ENCODE measurements at regions not wholly inside any gene's neighbourhood (a gene's known extent, or its start where the extent isn't known, plus 50 kb on each side); places are given as distances from the start of the nearest gene placed in this dataset.

GRCh38 chr18:5779922-5780321 is 115.4 kb downstream of the TMEM200C start:
- TF ChIP-seq POLR2A (IDR thresholded peaks at IDR 0.05) (no peak), POLR2AphosphoS5 (IDR thresholded peaks at IDR 0.05) (no peak), EP300 (IDR thresholded peaks at IDR 0.05; ENCODE audit: low read depth) (no peak)
- TF ChIP-seq, protein P1, sequence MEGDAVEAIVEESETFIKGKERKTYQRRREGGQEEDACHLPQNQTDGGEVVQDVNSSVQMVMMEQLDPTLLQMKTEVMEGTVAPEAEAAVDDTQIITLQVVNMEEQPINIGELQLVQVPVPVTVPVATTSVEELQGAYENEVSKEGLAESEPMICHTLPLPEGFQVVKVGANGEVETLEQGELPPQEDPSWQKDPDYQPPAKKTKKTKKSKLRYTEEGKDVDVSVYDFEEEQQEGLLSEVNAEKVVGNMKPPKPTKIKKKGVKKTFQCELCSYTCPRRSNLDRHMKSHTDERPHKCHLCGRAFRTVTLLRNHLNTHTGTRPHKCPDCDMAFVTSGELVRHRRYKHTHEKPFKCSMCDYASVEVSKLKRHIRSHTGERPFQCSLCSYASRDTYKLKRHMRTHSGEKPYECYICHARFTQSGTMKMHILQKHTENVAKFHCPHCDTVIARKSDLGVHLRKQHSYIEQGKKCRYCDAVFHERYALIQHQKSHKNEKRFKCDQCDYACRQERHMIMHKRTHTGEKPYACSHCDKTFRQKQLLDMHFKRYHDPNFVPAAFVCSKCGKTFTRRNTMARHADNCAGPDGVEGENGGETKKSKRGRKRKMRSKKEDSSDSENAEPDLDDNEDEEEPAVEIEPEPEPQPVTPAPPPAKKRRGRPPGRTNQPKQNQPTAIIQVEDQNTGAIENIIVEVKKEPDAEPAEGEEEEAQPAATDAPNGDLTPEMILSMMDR (IDR thresholded peaks at IDR 0.05): no peak

Data from transverse colon (tissue), 4 donors.